ENCODE measurements at regions not wholly inside any gene's neighbourhood (a gene's known extent, or its start where the extent isn't known, plus 50 kb on each side); places are given as distances from the start of the nearest gene placed in this dataset.

DNA sequence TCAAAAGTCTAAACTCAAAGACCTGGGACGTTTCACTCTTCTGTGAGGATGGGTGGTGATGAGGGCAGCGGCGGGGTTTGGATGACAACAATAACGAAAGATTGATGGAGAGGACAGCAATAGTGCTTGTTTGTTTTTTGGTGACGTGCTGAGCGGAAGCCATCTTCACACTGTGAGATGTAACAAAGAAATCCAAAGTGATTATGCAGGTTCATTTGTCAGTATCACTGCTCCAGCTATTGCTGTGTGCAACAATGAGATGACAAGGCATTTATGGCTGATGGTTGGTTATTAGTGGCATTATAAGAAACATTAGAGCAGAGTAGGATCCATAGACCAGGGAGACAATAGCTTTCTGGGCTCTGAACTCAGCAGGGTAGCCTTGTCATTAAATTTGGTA, 306.7 kb downstream of the RNF144B start:
- Mint-ChIP-seq H3K27me3 (ENCODE audit: low read depth, poor library complexity) (no peaks in the 10 kb centered on the region), H3K36me3 (ENCODE audit: low read depth) (no peaks in the 10 kb centered on the region), H3K4me1 (no peaks in the 10 kb centered on the region), H3K27ac (no peak overlapping the region), H3K9me3 (no peaks in the 10 kb centered on the region), H3K4me3 (no peak overlapping the region)
- DNase-seq, result no peak
- TF ChIP-seq, protein P1, sequence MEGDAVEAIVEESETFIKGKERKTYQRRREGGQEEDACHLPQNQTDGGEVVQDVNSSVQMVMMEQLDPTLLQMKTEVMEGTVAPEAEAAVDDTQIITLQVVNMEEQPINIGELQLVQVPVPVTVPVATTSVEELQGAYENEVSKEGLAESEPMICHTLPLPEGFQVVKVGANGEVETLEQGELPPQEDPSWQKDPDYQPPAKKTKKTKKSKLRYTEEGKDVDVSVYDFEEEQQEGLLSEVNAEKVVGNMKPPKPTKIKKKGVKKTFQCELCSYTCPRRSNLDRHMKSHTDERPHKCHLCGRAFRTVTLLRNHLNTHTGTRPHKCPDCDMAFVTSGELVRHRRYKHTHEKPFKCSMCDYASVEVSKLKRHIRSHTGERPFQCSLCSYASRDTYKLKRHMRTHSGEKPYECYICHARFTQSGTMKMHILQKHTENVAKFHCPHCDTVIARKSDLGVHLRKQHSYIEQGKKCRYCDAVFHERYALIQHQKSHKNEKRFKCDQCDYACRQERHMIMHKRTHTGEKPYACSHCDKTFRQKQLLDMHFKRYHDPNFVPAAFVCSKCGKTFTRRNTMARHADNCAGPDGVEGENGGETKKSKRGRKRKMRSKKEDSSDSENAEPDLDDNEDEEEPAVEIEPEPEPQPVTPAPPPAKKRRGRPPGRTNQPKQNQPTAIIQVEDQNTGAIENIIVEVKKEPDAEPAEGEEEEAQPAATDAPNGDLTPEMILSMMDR (IDR thresholded peaks at IDR 0.05), result no peak

DNA sequence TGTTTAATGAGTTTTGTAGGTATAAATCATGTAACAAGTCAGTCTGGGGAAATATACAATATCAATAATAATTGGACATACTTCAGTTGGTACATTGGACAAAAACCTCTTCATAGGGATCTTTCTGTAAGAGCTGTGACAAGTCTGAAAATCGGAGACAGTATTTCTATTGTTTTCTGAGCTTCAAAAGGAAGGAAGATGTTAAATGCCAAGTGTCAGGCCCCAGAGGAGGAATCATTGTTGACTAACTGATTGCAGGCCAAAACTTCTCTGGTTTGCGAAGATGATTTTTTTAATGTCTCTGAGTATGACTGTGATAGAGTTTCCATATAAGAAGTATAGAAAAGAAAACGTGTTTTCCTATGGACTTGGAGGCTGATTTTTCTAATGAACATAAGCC, 316.4 kb downstream of the RNF144B start:
- Mint-ChIP-seq H3K4me1 (no peaks in the 10 kb centered on the region), H3K27ac (no peak overlapping the region), H3K27me3 (ENCODE audit: low read depth, poor library complexity) (peaks cover 12% of the 10 kb centered on the region), H3K4me3 (no peak overlapping the region), H3K9me3 (no peaks in the 10 kb centered on the region), H3K36me3 (ENCODE audit: low read depth) (no peaks in the 10 kb centered on the region)
- no peak for DNase-seq
- TF ChIP-seq, protein P1 (IDR thresholded peaks at IDR 0.05), result no peak

DNA sequence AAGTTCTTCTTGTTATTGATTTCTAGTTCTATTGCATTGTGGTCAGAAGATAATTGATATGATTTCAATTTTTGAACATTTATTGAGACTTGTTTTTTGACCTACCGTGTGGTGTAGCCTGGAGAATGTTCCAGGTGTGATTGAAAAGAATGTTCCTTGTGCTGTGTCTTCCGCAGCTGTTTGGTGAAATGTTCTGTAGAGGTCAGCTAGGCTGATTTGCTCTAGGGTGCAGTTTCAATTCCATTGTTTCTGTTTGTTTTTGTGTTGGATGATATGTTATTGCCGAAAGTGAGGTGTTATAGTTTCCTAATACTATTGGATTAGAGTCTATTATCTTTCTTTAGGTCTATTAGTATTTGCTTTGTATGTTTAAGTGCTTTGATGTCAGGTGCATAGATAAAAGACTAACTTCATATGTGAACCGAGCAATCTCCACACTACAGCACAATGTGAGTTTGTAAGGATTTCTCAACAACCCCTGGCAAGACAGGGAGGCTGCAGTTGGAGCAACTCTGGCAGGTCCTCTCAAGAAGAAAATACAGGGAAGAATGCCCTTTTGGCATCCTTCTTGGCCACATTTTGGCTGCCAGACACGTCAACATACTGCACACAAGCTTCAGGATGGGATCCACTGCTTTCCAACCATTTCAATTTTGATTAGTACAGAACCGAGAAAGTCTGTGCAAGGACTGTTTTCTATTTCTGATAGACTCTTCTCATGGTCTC, 320.7 kb downstream of the RNF144B start:
- Mint-ChIP-seq H3K4me1 (no peaks in the 10 kb centered on the region), H3K4me3 (no peak overlapping the region), H3K27ac (no peak overlapping the region)

DNA sequence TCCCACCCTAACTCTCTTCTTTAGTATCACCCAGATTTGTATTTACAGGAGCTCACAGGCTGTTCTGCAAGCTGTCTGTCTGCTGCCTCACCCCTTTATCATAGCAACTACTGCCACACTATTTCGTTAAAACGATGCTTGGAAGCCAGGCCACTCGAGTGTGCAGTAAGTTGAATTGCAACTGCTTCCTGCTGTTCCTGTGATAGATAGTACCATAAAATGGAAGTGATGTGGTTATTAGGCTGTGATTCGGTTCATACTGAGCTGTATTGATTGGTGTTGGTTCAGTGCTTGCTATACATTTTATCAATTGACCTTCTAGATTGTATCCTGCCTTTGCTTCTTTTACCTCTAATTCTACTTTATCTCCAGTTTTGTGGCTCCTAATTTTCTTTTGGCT, 325.4 kb downstream of the RNF144B start:
- Mint-ChIP-seq H3K4me3 (no peak overlapping the region), H3K36me3 (ENCODE audit: low read depth) (no peaks in the 10 kb centered on the region), H3K27me3 (ENCODE audit: low read depth, poor library complexity) (no peaks in the 10 kb centered on the region), H3K9me3 (no peaks in the 10 kb centered on the region), H3K27ac (no peak overlapping the region), H3K4me1 (no peaks in the 10 kb centered on the region)
- DNase-seq, result no peak
- TF ChIP-seq, protein P1 (IDR thresholded peaks at IDR 0.05), result no peak

More for the DNA sequence above, 320.7 kb downstream of the RNF144B start:
- Mint-ChIP-seq H3K36me3 (ENCODE audit: low read depth) (no peaks in the 10 kb centered on the region), H3K9me3 (no peaks in the 10 kb centered on the region), H3K27me3 (ENCODE audit: low read depth, poor library complexity) (peaks cover 9% of the 10 kb centered on the region)
- DNase-seq, result no peak
- TF ChIP-seq, protein P1 (IDR thresholded peaks at IDR 0.05), result no peak

DNA sequence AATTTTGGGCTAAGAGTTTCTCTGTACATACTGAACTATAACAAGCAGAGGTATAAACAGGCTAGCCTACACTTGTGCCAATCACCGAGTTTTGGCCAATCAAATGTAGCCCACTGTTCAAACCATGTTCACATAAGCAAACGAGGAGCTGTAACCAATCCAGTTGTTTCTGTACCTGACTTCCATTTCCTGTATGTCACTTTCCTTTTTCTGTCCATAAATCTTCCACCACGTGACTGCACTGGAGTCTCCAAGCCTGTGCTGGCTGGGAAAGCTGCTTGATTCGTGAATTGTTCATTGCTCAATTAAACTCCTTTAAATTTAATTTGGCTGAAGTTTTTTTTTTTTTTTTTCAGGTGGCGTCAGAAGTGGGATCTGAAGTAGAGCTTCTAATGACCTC, 332.9 kb downstream of the RNF144B start:
- no peak overlapping the region for H3K27ac Mint-ChIP-seq
- no peaks in the 10 kb centered on the region for H3K36me3 Mint-ChIP-seq (ENCODE audit: low read depth)
- H3K27me3 Mint-ChIP-seq (ENCODE audit: low read depth, poor library complexity), result peaks cover 6% of the 10 kb centered on the region
- TF ChIP-seq, protein P1 (IDR thresholded peaks at IDR 0.05), result no peak
- no peak for DNase-seq
- H3K4me1 Mint-ChIP-seq, result peaks cover 4% of the 10 kb centered on the region
- no peak overlapping the region for H3K4me3 Mint-ChIP-seq
- H3K9me3 Mint-ChIP-seq, result peaks cover 12% of the 10 kb centered on the region

DNA sequence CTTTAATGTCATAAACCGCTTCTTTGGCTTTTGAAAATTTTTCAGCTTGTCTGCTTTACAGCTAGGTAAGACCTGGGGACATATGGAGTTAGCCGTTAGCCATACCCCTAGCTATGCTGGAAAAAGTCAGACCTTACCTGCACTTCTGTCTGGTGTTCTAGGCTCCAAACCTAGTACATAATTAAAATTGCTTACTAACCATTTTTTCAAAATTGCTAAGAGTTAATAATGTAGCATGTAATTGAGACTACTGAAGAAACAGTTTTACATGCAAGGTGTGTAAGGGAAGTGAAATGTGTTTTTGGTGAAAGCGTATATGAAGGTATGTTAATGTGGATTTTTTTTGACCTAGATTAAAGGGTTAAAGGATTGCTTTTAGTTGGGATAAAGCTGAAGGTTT, 336.9 kb downstream of the RNF144B start:
- Mint-ChIP-seq H3K9me3 (peaks cover 12% of the 10 kb centered on the region), H3K4me1 (peaks cover 4% of the 10 kb centered on the region), H3K27me3 (ENCODE audit: low read depth, poor library complexity) (peaks cover 6% of the 10 kb centered on the region), H3K36me3 (ENCODE audit: low read depth) (no peaks in the 10 kb centered on the region), H3K27ac (no peak overlapping the region), H3K4me3 (no peak overlapping the region)
- DNase-seq, result no peak
- TF ChIP-seq, protein P1 (IDR thresholded peaks at IDR 0.05), result no peak

Measured in nephron progenitor cell (in vitro differentiated cells).